Skin of body (tissue), 1 donor: ENCODE measurements at regions not wholly inside any gene's neighbourhood (a gene's known extent, or its start where the extent isn't known, plus 50 kb on each side); places are given as distances from the start of the nearest gene placed in this dataset.

ENCODE experiments used
- DNase-seq: peaks from one replicate; lab custom pipeline; 2025; lab: John Stamatoyannopoulos, UW

- no peak for DNase-seq
These were observed 181.4 kb downstream of the GRB14 start for GRCh38 chr2:164439885-164440284.

GRCh38 chr2:164439235-164439634 lies 182.0 kb downstream of the GRB14 start:
- no peak for DNase-seq

- no peak for DNase-seq
These were observed 182.6 kb downstream of the GRB14 start for GRCh38 chr2:164438490-164439205.

GRCh38 chr2:164436131-164436530 lies 185.2 kb downstream of the GRB14 start:
- DNase-seq: no peak

- DNase-seq: peak; percentile 38
These were observed 191.0 kb downstream of the GRB14 start for GRCh38 chr2:164430166-164430783.

- DNase-seq: no peak
These were observed 191.9 kb downstream of the GRB14 start for GRCh38 chr2:164429354-164429753.

GRCh38 chr2:164427111-164427510 lies 194.2 kb downstream of the GRB14 start:
- DNase-seq: no peak

- DNase-seq: no peak
These were observed 200.5 kb downstream of the GRB14 start for GRCh38 chr2:164420787-164421186.

- DNase-seq: no peak
These were observed 208.5 kb downstream of the GRB14 start for GRCh38 chr2:164412831-164413230.

GRCh38 chr2:164389411-164389810 lies 231.9 kb downstream of the GRB14 start:
- no peak for DNase-seq

- no peak for DNase-seq
These were observed 232.8 kb downstream of the GRB14 start for GRCh38 chr2:164388511-164388910.

GRCh38 chr2:164386231-164386630 lies 235.1 kb downstream of the GRB14 start:
- DNase-seq: no peak

- no peak for DNase-seq
These were observed 236.8 kb downstream of the GRB14 start for GRCh38 chr2:164384434-164384833.

GRCh38 chr2:164371916-164372315 lies 249.4 kb downstream of the GRB14 start:
- DNase-seq: no peak

GRCh38 chr2:164369366-164369765 lies 251.9 kb downstream of the GRB14 start:
- DNase-seq: no peak

- peak; percentile 9 for DNase-seq
These were observed 252.4 kb downstream of the GRB14 start for GRCh38 chr2:164368896-164369295.

- DNase-seq: no peak
These were observed 257.6 kb downstream of the GRB14 start for GRCh38 chr2:164363646-164364045.

- no peak for DNase-seq
These were observed 269.7 kb downstream of the GRB14 start for GRCh38 chr2:164351536-164351935.

GRCh38 chr2:164335947-164336346 lies 285.3 kb downstream of the GRB14 start:
- DNase-seq: no peak

- DNase-seq: no peak
These were observed 286.2 kb downstream of the GRB14 start for GRCh38 chr2:164335128-164335527.

GRCh38 chr2:164328310-164328709 lies 293.0 kb downstream of the GRB14 start:
- DNase-seq: no peak

GRCh38 chr2:164323978-164324377 lies 297.3 kb downstream of the GRB14 start:
- no peak for DNase-seq

- DNase-seq: no peak
These were observed 307.1 kb downstream of the GRB14 start for GRCh38 chr2:164314148-164314547.
